ENCODE measurements at regions not wholly inside any gene's neighbourhood (a gene's known extent, or its start where the extent isn't known, plus 50 kb on each side); places are given as distances from the start of the nearest gene placed in this dataset.

DNA sequence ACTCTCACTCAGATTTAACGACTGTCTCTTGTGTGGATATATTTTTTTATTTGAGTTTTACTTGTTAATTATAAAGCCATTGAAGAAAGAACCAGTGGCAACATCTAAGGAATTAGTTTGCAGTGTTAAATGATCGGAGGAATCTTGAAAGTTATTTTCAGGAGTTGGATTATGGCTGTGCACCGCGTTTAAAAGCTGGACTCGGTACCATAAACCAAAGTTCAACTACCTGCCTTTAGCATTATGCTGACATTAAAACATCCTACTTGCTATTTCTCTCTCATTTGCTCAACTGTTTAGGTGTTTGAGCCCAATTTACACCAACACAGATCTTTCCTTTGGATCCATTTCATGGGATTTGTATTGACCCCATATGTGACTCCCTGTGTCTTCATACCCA, 289.4 kb upstream of the SASH1 start:
- TF ChIP-seq CTCF (IDR thresholded peaks at IDR 0.05; ENCODE audit: poor library complexity, severe bottlenecking), result no peak
- no peak for ATAC-seq (ENCODE audit: low read depth)
- H3K27me3 ChIP-seq (ENCODE audit: insufficient read depth, poor library complexity, severe bottlenecking), result no peaks in the 10 kb centered on the region
- H3K36me3 ChIP-seq (ENCODE audit: low read depth), result no peaks in the 10 kb centered on the region
- H3K27ac ChIP-seq (ENCODE audit: poor library complexity, severe bottlenecking), result no peak overlapping the region
- H3K4me1 ChIP-seq (ENCODE audit: insufficient read depth, poor library complexity, severe bottlenecking), result no peaks in the 10 kb centered on the region
- H3K9me3 ChIP-seq (ENCODE audit: severe bottlenecking), result no peaks in the 10 kb centered on the region
- no peak overlapping the region for H3K4me3 ChIP-seq (ENCODE audit: severe bottlenecking)
- DNase-seq (ENCODE audit: low spot score), result no peak

- Histone ChIP-seq H3K9me3 (ENCODE audit: severe bottlenecking) (no peaks in the 10 kb centered on the region), H3K4me3 (ENCODE audit: severe bottlenecking) (no peak overlapping the region), H3K36me3 (ENCODE audit: low read depth) (no peaks in the 10 kb centered on the region), H3K27me3 (ENCODE audit: insufficient read depth, poor library complexity, severe bottlenecking) (no peaks in the 10 kb centered on the region), H3K4me1 (ENCODE audit: insufficient read depth, poor library complexity, severe bottlenecking) (no peaks in the 10 kb centered on the region), H3K27ac (ENCODE audit: poor library complexity, severe bottlenecking) (no peak overlapping the region)
- DNase-seq (ENCODE audit: low spot score), result no peak
- no peak for TF ChIP-seq CTCF (IDR thresholded peaks at IDR 0.05; ENCODE audit: poor library complexity, severe bottlenecking)
- ATAC-seq (ENCODE audit: low read depth), result no peak
Measured at GRCh38 chr6:148053796-148054195, 288.8 kb upstream of the SASH1 start.

DNA sequence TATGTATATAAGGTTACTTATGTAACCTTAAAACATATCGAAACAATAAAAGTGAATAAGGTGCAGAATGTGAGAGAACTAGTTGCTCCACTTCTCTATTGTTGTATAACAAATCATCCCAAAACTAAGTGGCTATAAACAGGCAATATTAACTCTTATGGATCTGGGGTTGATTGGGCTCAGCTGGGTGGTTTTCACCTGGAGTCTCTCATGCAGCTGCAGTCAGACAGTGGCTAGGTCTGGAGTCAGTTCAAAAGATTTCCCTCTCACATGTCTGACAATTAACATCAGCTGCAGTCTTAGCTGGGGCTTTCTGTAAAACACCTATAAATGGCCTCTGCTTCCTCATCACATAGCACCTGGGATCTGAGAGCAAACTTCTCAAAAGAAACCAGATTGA, 288.4 kb upstream of the SASH1 start:
- no peak for DNase-seq (ENCODE audit: low spot score)
- H3K4me1 ChIP-seq (ENCODE audit: insufficient read depth, poor library complexity, severe bottlenecking), result no peaks in the 10 kb centered on the region
- no peak for ATAC-seq (ENCODE audit: low read depth)
- no peak for TF ChIP-seq CTCF (IDR thresholded peaks at IDR 0.05; ENCODE audit: poor library complexity, severe bottlenecking)
- no peak overlapping the region for H3K4me3 ChIP-seq (ENCODE audit: severe bottlenecking)
- no peak overlapping the region for H3K27ac ChIP-seq (ENCODE audit: poor library complexity, severe bottlenecking)
- H3K27me3 ChIP-seq (ENCODE audit: insufficient read depth, poor library complexity, severe bottlenecking), result no peaks in the 10 kb centered on the region
- H3K36me3 ChIP-seq (ENCODE audit: low read depth), result no peaks in the 10 kb centered on the region
- no peaks in the 10 kb centered on the region for H3K9me3 ChIP-seq (ENCODE audit: severe bottlenecking)

GRCh38 chr6:148055419-148055818, 287.2 kb upstream of the SASH1 start:
- no peak for TF ChIP-seq CTCF (IDR thresholded peaks at IDR 0.05; ENCODE audit: poor library complexity, severe bottlenecking)
- Histone ChIP-seq H3K9me3 (ENCODE audit: severe bottlenecking) (no peaks in the 10 kb centered on the region), H3K27ac (ENCODE audit: poor library complexity, severe bottlenecking) (no peak overlapping the region), H3K4me1 (ENCODE audit: insufficient read depth, poor library complexity, severe bottlenecking) (no peaks in the 10 kb centered on the region), H3K27me3 (ENCODE audit: insufficient read depth, poor library complexity, severe bottlenecking) (no peaks in the 10 kb centered on the region), H3K36me3 (ENCODE audit: low read depth) (no peaks in the 10 kb centered on the region), H3K4me3 (ENCODE audit: severe bottlenecking) (no peak overlapping the region)
- ATAC-seq (ENCODE audit: low read depth) (no peak), DNase-seq (ENCODE audit: low spot score) (no peak)

- Histone ChIP-seq H3K4me1 (ENCODE audit: insufficient read depth, poor library complexity, severe bottlenecking) (no peaks in the 10 kb centered on the region), H3K36me3 (ENCODE audit: low read depth) (no peaks in the 10 kb centered on the region), H3K27ac (ENCODE audit: poor library complexity, severe bottlenecking) (no peak overlapping the region), H3K27me3 (ENCODE audit: insufficient read depth, poor library complexity, severe bottlenecking) (no peaks in the 10 kb centered on the region), H3K4me3 (ENCODE audit: severe bottlenecking) (no peak overlapping the region), H3K9me3 (ENCODE audit: severe bottlenecking) (no peaks in the 10 kb centered on the region)
- TF ChIP-seq CTCF (IDR thresholded peaks at IDR 0.05; ENCODE audit: poor library complexity, severe bottlenecking), result no peak
- ATAC-seq (ENCODE audit: low read depth) (no peak), DNase-seq (ENCODE audit: low spot score) (no peak)
Measured at GRCh38 chr6:148059869-148060268, 282.8 kb upstream of the SASH1 start.

Data from RWPE2 (cell line).